ENCODE measurements at regions not wholly inside any gene's neighbourhood (a gene's known extent, or its start where the extent isn't known, plus 50 kb on each side); places are given as distances from the start of the nearest gene placed in this dataset.

GRCh38 chr10:33676606-33677339 is 342.3 kb upstream of the NRP1 start:
- Histone ChIP-seq H3K9me3 (ENCODE audit: insufficient read depth, low read length) (peaks cover 5% of the 10 kb centered on the region; the same call in 1 of the 2 replicates), H3K27me3 (ENCODE audit: insufficient read depth, insufficient read length) (no peaks in the 10 kb centered on the region), H3K4me3 (ENCODE audit: insufficient read length, low read depth) (no peak overlapping the region), H3K36me3 (ENCODE audit: insufficient read depth, insufficient read length, low read length) (no peaks in the 10 kb centered on the region), H3K4me1 (ENCODE audit: insufficient read depth, insufficient read length) (no peaks in the 10 kb centered on the region), H3K9ac (ENCODE audit: insufficient read length, low read depth) (no peak overlapping the region)
- DNase-seq (ENCODE audit: low read depth, low spot score), result no peak
- no peak for TF ChIP-seq SUZ12 (IDR thresholded peaks at IDR 0.05; ENCODE audit: extremely low read depth, insufficient read depth, insufficient read length)
- no peak for TF ChIP-seq YY1 (IDR thresholded peaks at IDR 0.05; ENCODE audit: insufficient read depth, insufficient read length)
- TF ChIP-seq ZNF274 (IDR thresholded peaks at IDR 0.05; ENCODE audit: low read depth, low read length), result no peak

GRCh38 chr10:33674986-33675599 is 340.6 kb upstream of the NRP1 start:
- Histone ChIP-seq H3K27me3 (ENCODE audit: insufficient read depth, insufficient read length) (no peaks in the 10 kb centered on the region), H3K4me3 (ENCODE audit: insufficient read length, low read depth) (no peak overlapping the region), H3K9me3 (ENCODE audit: insufficient read depth, low read length) (peaks cover 5% of the 10 kb centered on the region; the same call in 1 of the 2 replicates), H3K9ac (ENCODE audit: insufficient read length, low read depth) (no peak overlapping the region), H3K36me3 (ENCODE audit: insufficient read depth, insufficient read length, low read length) (no peaks in the 10 kb centered on the region), H3K4me1 (ENCODE audit: insufficient read depth, insufficient read length) (no peaks in the 10 kb centered on the region)
- no peak for DNase-seq (ENCODE audit: low read depth, low spot score)
- TF ChIP-seq YY1 (IDR thresholded peaks at IDR 0.05; ENCODE audit: insufficient read depth, insufficient read length), result no peak
- no peak for TF ChIP-seq SUZ12 (IDR thresholded peaks at IDR 0.05; ENCODE audit: extremely low read depth, insufficient read depth, insufficient read length)
- TF ChIP-seq ZNF274 (IDR thresholded peaks at IDR 0.05; ENCODE audit: low read depth, low read length), result no peak

DNA sequence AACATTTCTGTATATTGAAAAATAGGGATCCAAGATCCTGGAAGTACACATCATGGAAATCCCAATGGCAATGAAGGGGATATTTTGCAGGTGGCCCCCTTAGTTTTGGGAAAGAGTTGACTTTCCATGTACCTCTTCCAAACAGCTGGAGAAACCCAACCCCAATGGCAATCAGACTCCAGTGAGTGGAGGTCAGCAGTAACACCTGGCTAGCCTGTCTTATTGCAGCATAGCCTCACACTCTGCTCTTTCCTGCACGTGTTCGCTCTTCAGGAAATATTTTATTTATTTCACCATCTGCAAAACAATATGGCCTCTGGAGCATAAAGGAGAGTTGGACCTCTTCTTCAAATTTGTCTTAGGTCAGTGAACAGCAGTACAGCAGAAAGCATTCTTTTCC is 340.0 kb upstream of the NRP1 start:
- no peak for DNase-seq (ENCODE audit: low read depth, low spot score)
- H3K9ac ChIP-seq (ENCODE audit: insufficient read length, low read depth), result no peak overlapping the region
- no peaks in the 10 kb centered on the region for H3K27me3 ChIP-seq (ENCODE audit: insufficient read depth, insufficient read length)
- no peak overlapping the region for H3K4me3 ChIP-seq (ENCODE audit: insufficient read length, low read depth)
- no peaks in the 10 kb centered on the region for H3K4me1 ChIP-seq (ENCODE audit: insufficient read depth, insufficient read length)
- H3K9me3 ChIP-seq (ENCODE audit: insufficient read depth, low read length), result peaks cover 5% of the 10 kb centered on the region; the same call in 1 of the 2 replicates
- no peak for TF ChIP-seq ZNF274 (IDR thresholded peaks at IDR 0.05; ENCODE audit: low read depth, low read length)
- TF ChIP-seq SUZ12 (IDR thresholded peaks at IDR 0.05; ENCODE audit: extremely low read depth, insufficient read depth, insufficient read length), result no peak
- TF ChIP-seq YY1 (IDR thresholded peaks at IDR 0.05; ENCODE audit: insufficient read depth, insufficient read length), result no peak
- no peaks in the 10 kb centered on the region for H3K36me3 ChIP-seq (ENCODE audit: insufficient read depth, insufficient read length, low read length)

- DNase-seq (ENCODE audit: low read depth, low spot score), result no peak
- Histone ChIP-seq H3K9me3 (ENCODE audit: insufficient read depth, low read length) (peaks cover 5% of the 10 kb centered on the region; the same call in 1 of the 2 replicates), H3K4me3 (ENCODE audit: insufficient read length, low read depth) (no peak overlapping the region), H3K36me3 (ENCODE audit: insufficient read depth, insufficient read length, low read length) (no peaks in the 10 kb centered on the region), H3K27me3 (ENCODE audit: insufficient read depth, insufficient read length) (no peaks in the 10 kb centered on the region), H3K9ac (ENCODE audit: insufficient read length, low read depth) (no peak overlapping the region), H3K4me1 (ENCODE audit: insufficient read depth, insufficient read length) (no peaks in the 10 kb centered on the region)
- no peak for TF ChIP-seq SUZ12 (IDR thresholded peaks at IDR 0.05; ENCODE audit: extremely low read depth, insufficient read depth, insufficient read length)
Measured at GRCh38 chr10:33673839-33674415, 339.5 kb upstream of the NRP1 start.

GRCh38 chr10:33669904-33670303 is 335.4 kb upstream of the NRP1 start:
- no peak overlapping the region for H3K9ac ChIP-seq (ENCODE audit: insufficient read length, low read depth)
- no peaks in the 10 kb centered on the region for H3K27me3 ChIP-seq (ENCODE audit: insufficient read depth, insufficient read length)
- no peak for DNase-seq (ENCODE audit: low read depth, low spot score)
- no peaks in the 10 kb centered on the region for H3K36me3 ChIP-seq (ENCODE audit: insufficient read depth, insufficient read length, low read length)
- no peaks in the 10 kb centered on the region for H3K9me3 ChIP-seq (ENCODE audit: insufficient read depth, low read length)
- no peak overlapping the region for H3K4me3 ChIP-seq (ENCODE audit: insufficient read length, low read depth)
- TF ChIP-seq YY1 (IDR thresholded peaks at IDR 0.05; ENCODE audit: insufficient read depth, insufficient read length) (no peak), SUZ12 (IDR thresholded peaks at IDR 0.05; ENCODE audit: extremely low read depth, insufficient read depth, insufficient read length) (no peak), ZNF274 (IDR thresholded peaks at IDR 0.05; ENCODE audit: low read depth, low read length) (no peak)
- no peaks in the 10 kb centered on the region for H3K4me1 ChIP-seq (ENCODE audit: insufficient read depth, insufficient read length)

GRCh38 chr10:33666686-33667480 is 332.4 kb upstream of the NRP1 start:
- DNase-seq (ENCODE audit: low read depth, low spot score), result no peak
- Histone ChIP-seq H3K9me3 (ENCODE audit: insufficient read depth, low read length) (peaks cover 11% of the 10 kb centered on the region; the same call in 1 of the 2 replicates), H3K4me1 (ENCODE audit: insufficient read depth, insufficient read length) (no peaks in the 10 kb centered on the region), H3K36me3 (ENCODE audit: insufficient read depth, insufficient read length, low read length) (no peaks in the 10 kb centered on the region), H3K4me3 (ENCODE audit: insufficient read length, low read depth) (no peak overlapping the region), H3K27me3 (ENCODE audit: insufficient read depth, insufficient read length) (no peaks in the 10 kb centered on the region), H3K9ac (ENCODE audit: insufficient read length, low read depth) (no peak overlapping the region)
- TF ChIP-seq SUZ12 (IDR thresholded peaks at IDR 0.05; ENCODE audit: extremely low read depth, insufficient read depth, insufficient read length) (no peak), ZNF274 (IDR thresholded peaks at IDR 0.05; ENCODE audit: low read depth, low read length) (no peak), YY1 (IDR thresholded peaks at IDR 0.05; ENCODE audit: insufficient read depth, insufficient read length) (no peak)

Measured in NT2/D1 (cell line).